HEK293T (cell line): ENCODE measurements at regions not wholly inside any gene's neighbourhood (a gene's known extent, or its start where the extent isn't known, plus 50 kb on each side); places are given as distances from the start of the nearest gene placed in this dataset.

Experiments
- BHLHE40 ChIP-seq: fragments of 450-650 bp; IDR thresholded peaks from 2 replicates; pipeline ENCODE4 v1.6.1; 2016; ENCODE audit warnings: mild to moderate bottlenecking, moderate library complexity, borderline replicate concordance
- FOXA1 ChIP-seq: fragments of 450-650 bp; IDR thresholded peaks from 2 replicates; pipeline ENCODE4 v1.6.1; 2016; ENCODE audit warnings: mild to moderate bottlenecking
- LEF1 ChIP-seq: fragments of 450-650 bp; IDR thresholded peaks from 2 replicates; pipeline ENCODE4 v1.6.1; 2017; ENCODE audit warnings: mild to moderate bottlenecking, borderline replicate concordance
- NFRKB ChIP-seq: fragments of 450-650 bp; IDR thresholded peaks from 2 replicates; pipeline ENCODE4 v1.6.1; 2016; ENCODE audit warnings: mild to moderate bottlenecking, moderate library complexity
- SUZ12 ChIP-seq: fragments of 450-650 bp; IDR thresholded peaks from 2 replicates; pipeline ENCODE4 v1.6.1; 2016; ENCODE audit warnings: mild to moderate bottlenecking
- TARDBP ChIP-seq: fragments of 450-650 bp; IDR thresholded peaks from 2 replicates; pipeline ENCODE4 v1.6.1; 2016
- ZNF384 ChIP-seq: fragments of 450-650 bp; IDR thresholded peaks from 2 replicates; pipeline ENCODE4 v1.6.1; 2016

GRCh38 chr4:35365186-35365585 lies 879.1 kb downstream of the ARAP2 start:
- no peak for TF ChIP-seq FOXA1
- TF ChIP-seq NFRKB = no peak
- TF ChIP-seq BHLHE40 = no peak
- no peak for TF ChIP-seq LEF1
- TF ChIP-seq TARDBP = no peak
- TF ChIP-seq SUZ12 = no peak
- no peak for TF ChIP-seq ZNF384
